Epithelial cell of proximal tubule (primary cell): ENCODE measurements at regions not wholly inside any gene's neighbourhood (a gene's known extent, or its start where the extent isn't known, plus 50 kb on each side); places are given as distances from the start of the nearest gene placed in this dataset.

Experiments used
- DNase-seq: peaks from one replicate; pipeline ENCODE4 v3.0.0-alpha.2; 2011; ENCODE audit warnings: low read depth
- H3K4me3 ChIP-seq: 2 replicates; pipeline ENCODE4 v1.5.1; 2011; ENCODE audit warnings: low read depth, mild to moderate bottlenecking, low read length
- CTCF ChIP-seq: conservative IDR thresholded peaks from 2 replicates; pipeline ENCODE4 v1.5.1; 2012; ENCODE audit warnings: low read depth, mild to moderate bottlenecking, low read length

DNA sequence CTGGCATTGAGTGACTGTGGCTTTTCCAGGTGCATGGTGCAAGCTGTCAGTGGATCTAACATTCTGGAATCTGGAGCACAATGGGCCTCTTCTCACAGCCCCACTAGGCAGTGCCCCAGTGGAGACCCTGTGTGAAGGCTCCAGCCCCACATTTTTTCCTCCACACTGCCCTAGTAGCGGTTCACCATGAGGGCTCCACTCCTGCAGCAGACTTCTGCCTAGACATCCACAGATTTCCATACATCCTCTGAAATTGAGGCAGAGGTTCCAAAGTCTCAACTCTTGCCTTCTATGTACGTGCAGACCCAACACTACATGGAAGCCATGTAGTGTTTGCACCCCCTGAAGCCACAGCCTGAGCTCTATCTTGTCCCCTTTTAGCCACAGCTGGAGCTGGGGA, 118.0 kb upstream of the BMP5 start:
- DNase-seq, result no peak
- no peak for TF ChIP-seq CTCF
- no peak overlapping the region for H3K4me3 ChIP-seq

GRCh38 chr6:55992546-55992945, 117.2 kb upstream of the BMP5 start:
- TF ChIP-seq CTCF, result no peak
- no peak overlapping the region for H3K4me3 ChIP-seq
- DNase-seq, result no peak

- H3K4me3 ChIP-seq, result no peak overlapping the region
- no peak for TF ChIP-seq CTCF
- DNase-seq, result no peak
These were observed 109.9 kb upstream of the BMP5 start for GRCh38 chr6:55985309-55985708.

GRCh38 chr6:55983861-55984260, 108.5 kb upstream of the BMP5 start:
- H3K4me3 ChIP-seq, result no peak overlapping the region
- TF ChIP-seq CTCF, result no peak
- no peak for DNase-seq

- TF ChIP-seq CTCF, result no peak
- no peak overlapping the region for H3K4me3 ChIP-seq
- DNase-seq, result no peak
These were observed 106.3 kb upstream of the BMP5 start for GRCh38 chr6:55981660-55982059.

DNA sequence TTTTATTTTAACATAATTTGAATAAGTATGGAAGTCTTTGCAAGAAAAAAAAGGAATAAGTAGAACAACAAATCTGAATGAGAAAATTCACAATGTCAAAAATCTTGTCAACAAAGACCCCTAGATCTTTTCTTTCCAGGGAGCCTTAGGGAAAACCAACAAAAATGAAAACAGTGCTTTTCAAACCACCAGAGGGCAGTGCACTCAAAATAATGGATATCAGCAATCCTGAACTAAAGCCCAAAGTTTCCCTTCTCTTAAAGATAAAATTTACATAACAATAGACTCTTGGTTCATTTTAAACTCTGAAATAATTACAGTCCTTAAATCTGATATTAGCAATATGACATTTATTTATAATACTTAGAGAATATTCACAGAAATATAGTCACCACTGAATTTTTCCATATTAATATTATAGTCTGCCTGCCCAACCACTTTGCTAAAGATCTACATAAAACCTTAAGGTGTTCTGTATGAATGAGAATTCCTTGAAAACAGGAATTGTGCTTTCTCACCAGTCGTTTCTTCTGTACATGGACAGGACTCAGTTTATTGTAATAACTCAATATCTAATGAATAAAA, 105.3 kb upstream of the BMP5 start:
- peak; percentile 79 for TF ChIP-seq CTCF
- DNase-seq, result no peak
- H3K4me3 ChIP-seq, result no peak overlapping the region

DNA sequence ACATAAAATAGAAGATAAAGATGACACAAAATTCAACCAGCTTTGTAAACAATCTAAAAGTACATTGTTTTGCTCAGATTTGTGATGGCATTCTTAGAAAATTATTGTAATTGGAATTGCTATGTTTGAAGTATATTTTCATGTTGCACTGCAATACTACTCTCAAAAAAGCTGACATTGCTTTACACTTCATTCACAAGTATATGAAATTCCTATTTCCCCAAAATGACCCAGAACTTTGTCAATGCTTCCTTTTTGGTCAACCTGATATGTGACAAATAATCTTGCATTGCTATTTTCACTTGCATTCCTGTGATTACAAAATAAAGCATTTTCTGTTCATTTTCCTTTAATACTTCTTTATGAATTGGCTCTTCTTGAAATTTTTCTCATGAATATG, 104.1 kb upstream of the BMP5 start:
- no peak overlapping the region for H3K4me3 ChIP-seq
- DNase-seq, result no peak
- TF ChIP-seq CTCF, result no peak
